IMR-90 (cell line): ENCODE measurements at regions not wholly inside any gene's neighbourhood (a gene's known extent, or its start where the extent isn't known, plus 50 kb on each side); places are given as distances from the start of the nearest gene placed in this dataset.

Source experiments
- ATAC-seq: fragments of 200-7000 bp; cut with Tn5 transposase; 2 replicates; pipeline ENCODE4 v1.9.1; 2020; ENCODE audit warnings: low read depth, mild to moderate bottlenecking, moderate library complexity
- BruUV-seq: library from RNA; stranded (reverse); fragments of 400-500 nt; replicated peaks from 2 replicates; lab custom pipeline; 2021; lab: Mats Ljungman, UMichigan
- CTCF ChIA-PET: fragments of 300-600 bp; formaldehyde crosslinking; extraction: SDS; loops from one replicate; lab custom pipeline; 2021; ENCODE audit warnings: antibody characterized with exemption; lab: Yijun Ruan, JAX
- POLR2A ChIA-PET: fragments of 300-600 bp; sonication (Branson Sonifier 250); formaldehyde crosslinking; loops from one replicate; lab custom pipeline; 2022; ENCODE audit warnings: antibody characterized with exemption; ENCODE audit not compliant: unreplicated experiment; lab: Charles Lee
- DNase-seq: peaks from one replicate; pipeline ENCODE4 v3.0.0; 2013
- H2AFZ ChIP-seq: replicated peaks from 2 replicates; pipeline ENCODE3; 2013; ENCODE audit warnings: low read length, mild to moderate bottlenecking; ENCODE audit not compliant: poor library complexity
- H2AK5ac ChIP-seq: 2 replicates; pipeline ENCODE4 v1.6.1; 2013; ENCODE audit warnings: low read depth, low read length, inconsistent platforms
- H2AK9ac ChIP-seq: replicated peaks from 2 replicates; pipeline ENCODE3; 2013; ENCODE audit warnings: mild to moderate bottlenecking, low read depth, low read length, moderate library complexity; ENCODE audit not compliant: poor library complexity
- H2BK120ac ChIP-seq: 2 replicates; pipeline ENCODE4 v1.6.1; 2013; ENCODE audit warnings: low read depth, low read length, inconsistent platforms
- H2BK15ac ChIP-seq: 3 replicates; pipeline ENCODE4 v1.6.1; 2013; ENCODE audit warnings: low read depth, low read length, inconsistent platforms
- H2BK20ac ChIP-seq: 2 replicates; pipeline ENCODE4 v1.6.1; 2013; ENCODE audit warnings: low read depth, mild to moderate bottlenecking, inconsistent platforms, low read length, moderate library complexity
- H2BK5ac ChIP-seq: 2 replicates; pipeline ENCODE4 v1.6.1; 2013; ENCODE audit warnings: mild to moderate bottlenecking, low read depth, low read length, inconsistent platforms; ENCODE audit not compliant: poor library complexity, severe bottlenecking
- H3K14ac ChIP-seq: replicated peaks from 2 replicates; pipeline ENCODE4 v1.6.1; 2013; ENCODE audit warnings: low read depth, low read length, inconsistent platforms
- H3K18ac ChIP-seq: 2 replicates; pipeline ENCODE4 v1.6.1; 2013; ENCODE audit warnings: low read depth, low read length, control low read depth
- H3K23ac ChIP-seq: 2 replicates; pipeline ENCODE4 v1.6.1; 2013; ENCODE audit warnings: low read depth, low read length, inconsistent platforms
- H3K27ac ChIP-seq: 2 replicates; pipeline ENCODE4 v1.5.1; 2013; ENCODE audit warnings: mild to moderate bottlenecking, control low read depth, low read length; ENCODE audit not compliant: insufficient read depth
- H3K27me3 ChIP-seq: 2 replicates; pipeline ENCODE4 v1.6.1; 2013; ENCODE audit warnings: low read length; ENCODE audit not compliant: control insufficient read depth, insufficient read depth
- H3K36me3 ChIP-seq: 2 replicates; pipeline ENCODE4 v1.6.1; 2013; ENCODE audit warnings: low read length, mixed read lengths; ENCODE audit not compliant: control insufficient read depth, insufficient read depth
- H3K4ac ChIP-seq: 2 replicates; pipeline ENCODE4 v1.6.1; 2013; ENCODE audit warnings: low read depth, low read length, inconsistent platforms
- H3K4me1 ChIP-seq: 2 replicates; pipeline ENCODE4 v1.6.1; 2013; ENCODE audit warnings: low read length, mixed read lengths; ENCODE audit not compliant: control insufficient read depth, insufficient read depth
- H3K4me2 ChIP-seq: 2 replicates; pipeline ENCODE4 v1.6.1; 2013; ENCODE audit warnings: low read depth, mild to moderate bottlenecking, control low read depth, low read length, moderate library complexity
- H3K4me3 ChIP-seq: 2 replicates; pipeline ENCODE4 v1.5.1; 2013; ENCODE audit warnings: low read depth, mild to moderate bottlenecking, control low read depth, low read length, moderate library complexity; ENCODE audit not compliant: insufficient read depth
- H3K56ac ChIP-seq: 2 replicates; pipeline ENCODE4 v1.6.1; 2013; ENCODE audit warnings: low read length, inconsistent platforms; ENCODE audit not compliant: insufficient read depth; ENCODE audit errors: extremely low read depth
- H3K79me1 ChIP-seq, 2 experiments: 2 replicates each; pipeline ENCODE4 v1.6.1; 2013; ENCODE audit warnings: low read length in 2 of 2, inconsistent platforms in 1 of 2, low read depth in 1 of 2
- H3K9ac ChIP-seq: 2 replicates; pipeline ENCODE4 v1.6.1; 2013; ENCODE audit warnings: low read depth, low read length, control low read depth
- H3K9me1 ChIP-seq: 2 replicates; pipeline ENCODE4 v1.6.1; 2013; ENCODE audit warnings: low read length, inconsistent platforms; ENCODE audit not compliant: insufficient read depth
- H3K9me3 ChIP-seq: 2 replicates; pipeline ENCODE4 v1.6.1; 2013; ENCODE audit warnings: low read length; ENCODE audit not compliant: control insufficient read depth, insufficient read depth
- H4K20me1 ChIP-seq: 2 replicates; pipeline ENCODE4 v1.6.1; 2013; ENCODE audit warnings: low read length, inconsistent platforms; ENCODE audit not compliant: insufficient read depth
- H4K5ac ChIP-seq: 2 replicates; pipeline ENCODE4 v1.6.1; 2013; ENCODE audit warnings: mild to moderate bottlenecking, low read depth, low read length, control low read depth
- H4K8ac ChIP-seq, 2 experiments: 2 replicates each; pipeline ENCODE4 v1.6.1; 2013; ENCODE audit warnings: low read depth in 2 of 2, low read length in 2 of 2, control low read depth in 1 of 2, inconsistent platforms in 1 of 2
- H4K91ac ChIP-seq: 2 replicates; pipeline ENCODE4 v1.6.1; 2013; ENCODE audit warnings: low read depth, low read length, inconsistent platforms; ENCODE audit not compliant: insufficient read depth
- BHLHE40 ChIP-seq: fragments of 150-350 bp; IDR thresholded peaks from 2 replicates; pipeline ENCODE4 v1.6.1; 2016; ENCODE audit warnings: mild to moderate bottlenecking, low read depth, low read length
- CEBPB ChIP-seq: IDR thresholded peaks from 2 replicates; pipeline ENCODE4 v1.6.1; 2012; ENCODE audit warnings: low read depth, low read length, improper control_type of control experiment
- CHD1 ChIP-seq: IDR thresholded peaks from 2 replicates; pipeline ENCODE4 v1.6.1; 2012; ENCODE audit warnings: low read depth, low read length, improper control_type of control experiment
- CTCF ChIP-seq: conservative IDR thresholded peaks from 2 replicates; pipeline ENCODE4 v1.5.1; 2012; ENCODE audit warnings: mild to moderate bottlenecking, low read depth, low read length, improper control_type of control experiment
- ELK1 ChIP-seq: fragments of 150-350 bp; IDR thresholded peaks from 2 replicates; pipeline ENCODE4 v1.6.1; 2016; ENCODE audit warnings: low read depth, mild to moderate bottlenecking, low read length, moderate library complexity, borderline replicate concordance
- FOS ChIP-seq: fragments of 150-350 bp; IDR thresholded peaks from 2 replicates; pipeline ENCODE4 v1.6.1; 2016; ENCODE audit warnings: low read depth, low read length
- MAFK ChIP-seq: IDR thresholded peaks from 2 replicates; pipeline ENCODE4 v1.6.1; 2012; ENCODE audit warnings: low read depth, low read length, improper control_type of control experiment
- MAZ ChIP-seq: IDR thresholded peaks from 2 replicates; pipeline ENCODE4 v1.6.1; 2012; ENCODE audit warnings: low read depth, mild to moderate bottlenecking, low read length, improper control_type of control experiment, moderate library complexity, borderline replicate concordance
- MXI1 ChIP-seq: IDR thresholded peaks from 2 replicates; pipeline ENCODE4 v1.6.1; 2012; ENCODE audit warnings: low read depth, mild to moderate bottlenecking, low read length, moderate library complexity, borderline replicate concordance
- NFE2L2 ChIP-seq: fragments of 150-350 bp; IDR thresholded peaks from 2 replicates; pipeline ENCODE4 v1.6.1; 2016; ENCODE audit warnings: low read depth, mild to moderate bottlenecking, low read length
- POLR2A ChIP-seq: IDR thresholded peaks from 2 replicates; pipeline ENCODE4 v1.6.1; 2012; ENCODE audit warnings: mild to moderate bottlenecking, low read depth, low read length
- RAD21 ChIP-seq: IDR thresholded peaks from 2 replicates; pipeline ENCODE4 v1.6.1; 2012; ENCODE audit warnings: low read length, improper control_type of control experiment
- RCOR1 ChIP-seq: IDR thresholded peaks from 2 replicates; pipeline ENCODE4 v1.6.1; 2012; ENCODE audit warnings: mild to moderate bottlenecking, low read length, improper control_type of control experiment; ENCODE audit not compliant: insufficient replicate concordance
- RFX5 ChIP-seq: IDR thresholded peaks from 2 replicates; pipeline ENCODE4 v1.8.0; 2012; ENCODE audit warnings: low read depth, mild to moderate bottlenecking, low read length, moderate library complexity
- SMC3 ChIP-seq: fragments of 150-350 bp; IDR thresholded peaks from 2 replicates; pipeline ENCODE4 v1.6.1; 2016; ENCODE audit warnings: low read depth, mild to moderate bottlenecking, antibody characterized with exemption, low read length, moderate library complexity
- USF2 ChIP-seq: fragments of 150-350 bp; IDR thresholded peaks from 2 replicates; pipeline ENCODE4 v1.6.1; 2017; ENCODE audit warnings: mild to moderate bottlenecking, antibody characterized with exemption, low read length, low read depth
- WGBS, 2 experiments: methylation state at CpG; one replicate each; pipeline versions ENCODE4 v1.1.5 to v1.1.7; 2013; ENCODE audit warnings: missing lambda C conversion rate in 2 of 2; ENCODE audit not compliant: insufficient read length in 1 of 2; ENCODE audit errors: extremely low coverage in 2 of 2; 5-methylcytosine and 5-hydroxymethylcytosine counted together
- dilution Hi-C: fragments of 300-500 bp; cut with HindIII; formaldehyde crosslinking; loops from one replicate; pipeline ENCODE4 v1.14.3; 2018; ENCODE audit warnings: low sequenced_read_pairs; ENCODE audit not compliant: unreplicated experiment
- in situ Hi-C: fragments of 300-500 bp; cut with MboI; formaldehyde crosslinking; loops from 3 replicates; pipeline ENCODE4 v1.14.3; 2019; ENCODE audit warnings: low sequenced_read_pairs, inconsistent platforms, mixed read lengths
- intact Hi-C: fragments of 100-400 bp; cut with micrococcal nuclease; formaldehyde crosslinking; loops from 2 replicates; pipeline ENCODE4 v1.10.0; 2022

- H3K27me3 ChIP-seq, result no peaks in the 10 kb centered on the region
- H3K14ac ChIP-seq, result no peak overlapping the region
- ATAC-seq (no peak), DNase-seq (no peak)
- TF ChIP-seq SMC3, result no peak
- TF ChIP-seq ELK1, result no peak
- no peak for TF ChIP-seq RAD21
- no peak for TF ChIP-seq MAFK
- no peak for TF ChIP-seq RCOR1
- no peak for TF ChIP-seq MAZ
- TF ChIP-seq NFE2L2, result no peak
- TF ChIP-seq CTCF, result no peak
- no peak for TF ChIP-seq RFX5
- TF ChIP-seq CEBPB, result no peak
- no peak for TF ChIP-seq USF2
- TF ChIP-seq FOS, result no peak
- no peak for TF ChIP-seq CHD1
- TF ChIP-seq POLR2A, result no peak
- TF ChIP-seq MXI1, result no peak
- no peak for TF ChIP-seq BHLHE40
- H2AK9ac ChIP-seq, result no peak overlapping the region
- H3K4me2 ChIP-seq, result no peak overlapping the region
- H3K23ac ChIP-seq, result no peak overlapping the region
- BruUV-seq, result no TSS peak
- H3K18ac ChIP-seq, result no peak overlapping the region
- H2BK120ac ChIP-seq, result no peak overlapping the region
- H3K4me1 ChIP-seq, result no peaks in the 10 kb centered on the region
- H4K5ac ChIP-seq, result no peak overlapping the region
- no peaks in the 10 kb centered on the region for H3K36me3 ChIP-seq
- no peak overlapping the region for H3K27ac ChIP-seq
- H2AK5ac ChIP-seq, result no peak overlapping the region
- H2BK5ac ChIP-seq, result no peak overlapping the region
- H3K79me1 ChIP-seq, result no peaks in the 10 kb centered on the region
- no CpG with 5 or more reads among the region's 1 CpG for WGBS, 2 experiments
- CTCF ChIA-PET, result no interaction called here
- H2AFZ ChIP-seq, result no peak overlapping the region
- no peaks in the 10 kb centered on the region for H3K9me1 ChIP-seq
- no peak overlapping the region for H3K4me3 ChIP-seq
- dilution Hi-C loops (no loop called here), intact Hi-C loops (no loop called here), in situ Hi-C loops (no loop called here)
- H4K20me1 ChIP-seq, result no peaks in the 10 kb centered on the region
- H2BK15ac ChIP-seq, result no peak overlapping the region
- POLR2A ChIA-PET, result no interaction called here
- H3K9ac ChIP-seq, result no peak overlapping the region
- no peaks in the 10 kb centered on the region for H3K9me3 ChIP-seq
- no peak overlapping the region for H4K91ac ChIP-seq
- no peak overlapping the region for H4K8ac ChIP-seq
- H2BK20ac ChIP-seq, result no peak overlapping the region
- H3K4ac ChIP-seq, result no peak overlapping the region
- no peak overlapping the region for H3K56ac ChIP-seq
These were observed 135.1 kb upstream of the NPHP3 start for GRCh38 chr3:132857317-132857716.
